GM10266 (cell line): ENCODE measurements at regions not wholly inside any gene's neighbourhood (a gene's known extent, or its start where the extent isn't known, plus 50 kb on each side); places are given as distances from the start of the nearest gene placed in this dataset.

Source experiments
- DNase-seq: peaks from one replicate; pipeline ENCODE4 v3.0.0; 2012; ENCODE audit errors: extremely low spot score
- TF ChIP-seq, protein P1 (sequence below): IDR thresholded peaks from 2 replicates; pipeline ENCODE4 v1.5.1; 2012; ENCODE audit warnings: mild to moderate bottlenecking, low read depth; ENCODE audit not compliant: control insufficient read depth, insufficient read depth; ENCODE audit errors: missing control alignments

DNA sequence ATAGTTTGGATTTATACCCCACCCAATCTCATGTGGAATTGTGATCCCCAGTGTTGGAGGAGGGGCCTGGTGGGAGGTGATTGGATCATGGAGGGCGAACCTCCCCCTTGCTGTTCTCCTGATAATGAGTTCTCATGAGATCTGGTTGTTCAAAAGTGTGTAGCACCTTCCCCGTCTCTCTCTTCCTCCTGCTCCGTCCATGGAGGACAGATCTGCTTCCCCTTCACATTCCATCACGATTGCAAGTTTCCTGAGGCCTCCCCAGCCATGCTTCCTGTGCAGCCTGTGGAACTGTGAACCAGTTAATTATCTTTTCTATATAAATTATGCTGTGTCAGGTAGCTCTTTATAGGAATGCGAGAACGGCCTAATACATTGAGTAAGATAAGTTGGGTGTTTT lies 518.8 kb upstream of the LCORL start:
- TF ChIP-seq, protein P1, sequence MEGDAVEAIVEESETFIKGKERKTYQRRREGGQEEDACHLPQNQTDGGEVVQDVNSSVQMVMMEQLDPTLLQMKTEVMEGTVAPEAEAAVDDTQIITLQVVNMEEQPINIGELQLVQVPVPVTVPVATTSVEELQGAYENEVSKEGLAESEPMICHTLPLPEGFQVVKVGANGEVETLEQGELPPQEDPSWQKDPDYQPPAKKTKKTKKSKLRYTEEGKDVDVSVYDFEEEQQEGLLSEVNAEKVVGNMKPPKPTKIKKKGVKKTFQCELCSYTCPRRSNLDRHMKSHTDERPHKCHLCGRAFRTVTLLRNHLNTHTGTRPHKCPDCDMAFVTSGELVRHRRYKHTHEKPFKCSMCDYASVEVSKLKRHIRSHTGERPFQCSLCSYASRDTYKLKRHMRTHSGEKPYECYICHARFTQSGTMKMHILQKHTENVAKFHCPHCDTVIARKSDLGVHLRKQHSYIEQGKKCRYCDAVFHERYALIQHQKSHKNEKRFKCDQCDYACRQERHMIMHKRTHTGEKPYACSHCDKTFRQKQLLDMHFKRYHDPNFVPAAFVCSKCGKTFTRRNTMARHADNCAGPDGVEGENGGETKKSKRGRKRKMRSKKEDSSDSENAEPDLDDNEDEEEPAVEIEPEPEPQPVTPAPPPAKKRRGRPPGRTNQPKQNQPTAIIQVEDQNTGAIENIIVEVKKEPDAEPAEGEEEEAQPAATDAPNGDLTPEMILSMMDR: no peak
- no peak for DNase-seq

DNA sequence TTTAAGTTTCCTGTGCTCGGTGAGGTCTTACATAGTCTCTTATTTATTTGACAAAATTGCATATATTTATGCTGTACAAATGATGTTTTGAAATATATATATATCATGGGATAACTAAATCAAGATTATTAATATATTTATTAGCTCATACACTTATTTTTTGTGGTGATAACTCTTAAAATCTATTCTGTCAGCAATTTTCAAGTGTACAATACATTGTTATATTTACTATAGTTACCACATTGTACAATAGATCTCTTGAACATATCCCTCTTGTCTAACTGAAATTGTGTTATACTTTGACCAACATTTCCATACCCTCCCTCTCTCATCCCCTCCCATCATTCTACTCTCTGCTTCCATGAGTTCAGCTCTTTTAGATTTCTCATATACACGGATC lies 516.6 kb upstream of the LCORL start:
- no peak for DNase-seq
- TF ChIP-seq, protein P1: no peak

DNA sequence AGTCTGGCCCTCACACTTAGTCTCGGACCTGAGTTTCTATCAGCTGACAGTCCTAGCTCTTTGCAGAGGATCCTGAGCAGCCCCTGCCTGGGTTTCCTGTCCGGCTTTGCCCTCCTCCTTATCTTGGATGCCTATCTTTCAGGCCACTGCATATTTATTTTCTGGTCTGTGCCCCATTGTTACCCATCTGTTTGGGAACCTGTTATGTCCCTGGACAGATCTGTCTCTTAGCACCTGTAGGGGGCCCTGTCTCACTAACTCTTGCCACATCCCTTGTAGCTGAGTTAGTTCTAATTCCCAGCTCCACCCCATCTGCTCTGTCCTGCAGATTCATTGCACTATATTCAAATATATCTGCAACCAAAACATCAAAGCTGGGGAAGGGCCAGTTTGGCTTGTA lies 514.9 kb upstream of the LCORL start:
- no peak for DNase-seq
- TF ChIP-seq, protein P1: no peak

DNA sequence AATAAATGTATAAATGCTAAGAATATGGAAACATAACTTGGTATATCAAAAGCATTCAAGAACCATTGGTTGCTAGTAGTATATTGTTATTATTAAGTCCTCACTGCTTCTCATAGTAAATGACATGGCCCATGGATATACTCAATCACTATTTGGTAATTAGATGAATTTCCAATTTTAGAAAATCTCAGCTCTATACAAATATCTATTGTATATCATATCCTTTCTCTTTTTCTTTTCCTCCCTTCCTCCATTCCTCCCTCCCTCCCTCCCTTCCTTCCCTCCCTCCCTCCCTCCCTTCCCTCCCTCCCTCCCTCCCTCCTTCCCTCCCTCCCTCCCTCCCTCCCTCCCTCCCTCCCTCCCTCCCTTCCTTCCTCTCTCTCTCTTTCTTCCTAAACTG lies 514.4 kb upstream of the LCORL start:
- TF ChIP-seq, protein P1: no peak
- no peak for DNase-seq

DNA sequence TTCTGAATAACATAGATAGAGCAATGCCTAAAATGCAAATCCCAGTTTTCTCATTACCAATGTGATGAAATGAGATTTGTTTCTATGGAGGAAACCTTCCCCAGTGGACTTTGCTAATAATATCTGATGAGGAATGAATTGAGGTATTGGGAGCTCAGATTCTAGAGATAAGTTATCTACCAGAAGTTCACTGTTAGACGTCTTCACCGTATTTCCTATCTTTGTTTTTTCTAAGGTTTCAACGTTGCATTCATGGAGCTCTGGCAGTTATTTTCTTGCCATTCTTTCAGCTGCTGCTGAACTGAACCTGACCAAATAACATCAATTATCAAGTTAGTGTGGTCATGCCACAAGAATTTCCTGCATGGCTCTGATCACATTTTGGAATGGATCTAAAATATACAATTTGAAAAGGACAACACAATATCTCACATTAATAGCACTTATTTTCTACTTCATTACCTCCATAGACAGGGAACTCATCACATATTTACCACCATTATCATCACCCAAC lies 511.8 kb upstream of the LCORL start:
- TF ChIP-seq, protein P1: no peak
- DNase-seq: no peak

DNA sequence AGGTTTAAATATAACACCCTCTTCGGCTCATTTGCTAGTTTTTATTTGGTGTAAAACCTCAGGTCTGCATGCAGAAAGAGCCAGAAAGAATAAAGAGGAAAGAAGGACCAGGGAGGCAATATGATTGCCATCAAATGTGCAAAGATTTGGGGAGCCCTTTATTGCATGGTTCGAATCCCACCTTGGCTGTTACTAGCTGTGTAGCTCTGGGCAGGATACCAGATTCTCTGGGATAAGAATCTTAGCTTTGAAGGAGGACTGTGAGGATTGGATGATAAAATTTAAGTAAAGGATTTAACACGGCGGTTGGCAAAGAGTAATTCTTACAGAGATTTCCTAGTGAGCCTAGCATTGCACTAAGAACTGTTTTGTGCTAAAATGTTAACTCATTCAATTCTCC lies 510.2 kb upstream of the LCORL start:
- DNase-seq: no peak
- TF ChIP-seq, protein P1: no peak

DNA sequence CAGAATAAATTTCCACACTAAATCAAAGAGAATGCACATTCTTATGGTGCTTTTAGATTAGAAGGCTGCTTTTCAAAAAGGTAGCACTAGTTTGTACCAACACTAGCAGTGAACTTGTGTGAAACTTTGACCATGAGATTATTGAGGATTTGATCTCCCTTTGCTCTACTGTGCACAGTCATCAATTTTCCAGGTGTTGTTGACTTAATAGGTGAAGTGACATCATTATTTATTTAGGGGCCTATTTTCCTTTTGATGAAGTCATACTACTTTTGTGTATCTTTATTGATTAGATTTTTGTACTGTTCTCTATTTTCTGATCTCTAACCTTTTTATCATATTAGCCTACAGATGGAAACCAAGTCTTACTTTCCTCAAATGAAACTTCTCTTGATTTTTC lies 507.9 kb upstream of the LCORL start:
- TF ChIP-seq, protein P1: no peak
- no peak for DNase-seq
